ENCODE measurements at regions not wholly inside any gene's neighbourhood (a gene's known extent, or its start where the extent isn't known, plus 50 kb on each side); places are given as distances from the start of the nearest gene placed in this dataset.

DNA sequence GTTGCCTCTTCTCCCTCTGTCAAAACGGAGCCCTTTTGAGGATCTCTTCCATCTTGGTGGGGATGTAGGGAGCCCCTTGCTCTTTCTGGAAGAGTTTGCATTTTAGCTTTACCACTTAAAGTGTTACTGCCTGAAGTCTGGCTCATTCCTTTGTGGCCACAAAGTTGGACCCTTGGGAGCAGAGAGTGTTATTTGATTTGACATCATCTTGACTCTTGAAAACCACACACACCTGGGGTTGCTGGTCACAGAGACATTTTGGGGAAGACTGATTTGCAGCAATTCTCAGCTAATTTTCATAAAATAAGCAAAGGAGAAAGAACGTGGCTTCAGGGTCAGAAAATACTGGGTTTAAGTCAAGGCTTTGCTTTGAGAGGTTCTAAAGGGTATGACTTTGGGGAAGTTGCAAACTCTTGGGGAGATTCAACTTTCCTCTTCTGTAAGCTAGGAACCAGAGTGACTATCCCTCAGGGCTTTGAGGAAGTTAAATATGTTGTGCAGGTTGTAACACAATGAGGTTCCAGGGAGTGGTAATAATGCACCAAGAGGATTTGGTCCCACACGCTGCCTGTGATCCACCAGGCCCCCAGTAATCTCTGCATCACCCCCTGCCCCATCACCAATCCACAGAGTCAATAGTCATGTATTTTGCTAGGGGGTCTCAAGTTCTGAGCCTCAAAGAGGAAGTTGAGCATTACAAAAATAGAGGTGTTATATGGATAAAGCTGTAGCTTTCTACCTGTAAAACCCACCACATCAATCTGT, 141.6 kb upstream of the SLC24A3 start:
- Histone ChIP-seq H3K4me1 (no peaks in the 10 kb centered on the region), H3K27ac (no peak overlapping the region), H3K9me3 (peaks cover 0 to 5% of the 10 kb centered on the region in 2 donors), H3K4me3 (no peak overlapping the region), H3K27me3 (no peaks in the 10 kb centered on the region), H3K36me3 (no peaks in the 10 kb centered on the region)
- no peak for TF ChIP-seq CTCF (IDR thresholded peaks at IDR 0.05)
- TF ChIP-seq POLR2A (IDR thresholded peaks at IDR 0.05), result no peak
- no peak for TF ChIP-seq POLR2AphosphoS5 (IDR thresholded peaks at IDR 0.05)
- DNase-seq (ENCODE audit: low spot score in 2 of 2), result no peak
- intact Hi-C loops (cut with DNase I; ENCODE audit: low total_unique reads), result no loop called here

DNA sequence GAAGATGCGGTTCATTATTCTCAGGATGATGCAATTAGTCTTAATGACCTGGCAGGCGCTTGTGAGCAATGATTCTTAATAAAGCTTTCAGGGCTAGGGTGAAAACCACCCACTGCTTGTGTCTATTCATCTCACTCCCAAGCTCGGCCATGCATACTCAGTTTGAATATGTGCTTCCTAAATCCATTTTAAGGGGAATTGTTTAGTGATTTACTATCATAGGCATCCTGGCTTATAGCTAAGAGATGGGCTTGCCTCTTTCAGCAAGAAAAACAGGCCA, 141.1 kb upstream of the SLC24A3 start:
- H3K4me1 ChIP-seq, result no peaks in the 10 kb centered on the region
- H3K9me3 ChIP-seq, result peaks cover 0 to 5% of the 10 kb centered on the region in 2 donors
- DNase-seq (ENCODE audit: low spot score in 2 of 2), result no peak
- no peaks in the 10 kb centered on the region for H3K36me3 ChIP-seq
- no peak overlapping the region for H3K27ac ChIP-seq
- TF ChIP-seq POLR2AphosphoS5 (IDR thresholded peaks at IDR 0.05) (no peak), CTCF (IDR thresholded peaks at IDR 0.05) (no peak), POLR2A (IDR thresholded peaks at IDR 0.05) (no peak)
- no peak overlapping the region for H3K4me3 ChIP-seq
- intact Hi-C loops (cut with DNase I; ENCODE audit: low total_unique reads), result no loop called here
- no peaks in the 10 kb centered on the region for H3K27me3 ChIP-seq

DNA sequence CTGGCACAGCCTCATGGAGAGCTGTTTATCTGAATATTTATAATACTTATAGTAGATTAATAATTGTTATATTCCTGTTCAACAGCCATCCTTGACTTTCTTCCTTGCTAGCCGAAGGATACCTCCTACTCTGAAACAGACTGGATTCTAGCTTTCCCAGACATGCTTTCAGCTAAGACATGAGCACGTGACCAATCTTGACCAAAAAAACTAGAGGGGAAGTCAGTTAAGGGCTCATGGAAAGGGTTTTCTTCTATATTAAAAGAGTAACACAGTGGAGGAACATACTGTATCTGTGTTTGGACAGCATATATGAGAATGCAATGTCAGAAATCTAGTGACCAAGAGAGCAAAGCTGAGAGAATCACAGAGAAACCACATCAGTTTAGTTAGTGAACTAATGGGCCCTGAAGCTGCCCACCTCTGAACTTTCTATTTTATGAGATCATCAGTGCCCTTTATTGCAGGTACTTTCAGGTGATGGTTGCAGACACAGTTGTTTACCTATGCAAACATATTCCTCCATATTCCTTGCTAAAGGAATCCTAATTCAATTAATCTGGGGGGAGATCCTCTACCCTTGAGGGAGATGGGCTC, 140.4 kb upstream of the SLC24A3 start:
- Histone ChIP-seq H3K9me3 (peaks cover 0 to 1% of the 10 kb centered on the region in 2 donors), H3K4me1 (no peaks in the 10 kb centered on the region), H3K27me3 (no peaks in the 10 kb centered on the region), H3K27ac (no peak overlapping the region), H3K4me3 (no peak overlapping the region), H3K36me3 (no peaks in the 10 kb centered on the region)
- DNase-seq (ENCODE audit: low spot score in 2 of 2), result no peak
- intact Hi-C loops (cut with DNase I; ENCODE audit: low total_unique reads), result no loop called here
- TF ChIP-seq POLR2A (IDR thresholded peaks at IDR 0.05) (no peak), POLR2AphosphoS5 (IDR thresholded peaks at IDR 0.05) (no peak), CTCF (IDR thresholded peaks at IDR 0.05) (no peak)

GRCh38 chr20:19072988-19073387, 139.5 kb upstream of the SLC24A3 start:
- H3K36me3 ChIP-seq, result no peaks in the 10 kb centered on the region
- intact Hi-C loops (cut with DNase I; ENCODE audit: low total_unique reads), result no loop called here
- TF ChIP-seq POLR2AphosphoS5 (IDR thresholded peaks at IDR 0.05), result no peak
- H3K9me3 ChIP-seq, result no peaks in the 10 kb centered on the region
- H3K4me3 ChIP-seq, result no peak overlapping the region
- H3K27me3 ChIP-seq, result no peaks in the 10 kb centered on the region
- H3K27ac ChIP-seq, result no peak overlapping the region
- no peaks in the 10 kb centered on the region for H3K4me1 ChIP-seq
- DNase-seq (ENCODE audit: low spot score in 2 of 2), result no peak

DNA sequence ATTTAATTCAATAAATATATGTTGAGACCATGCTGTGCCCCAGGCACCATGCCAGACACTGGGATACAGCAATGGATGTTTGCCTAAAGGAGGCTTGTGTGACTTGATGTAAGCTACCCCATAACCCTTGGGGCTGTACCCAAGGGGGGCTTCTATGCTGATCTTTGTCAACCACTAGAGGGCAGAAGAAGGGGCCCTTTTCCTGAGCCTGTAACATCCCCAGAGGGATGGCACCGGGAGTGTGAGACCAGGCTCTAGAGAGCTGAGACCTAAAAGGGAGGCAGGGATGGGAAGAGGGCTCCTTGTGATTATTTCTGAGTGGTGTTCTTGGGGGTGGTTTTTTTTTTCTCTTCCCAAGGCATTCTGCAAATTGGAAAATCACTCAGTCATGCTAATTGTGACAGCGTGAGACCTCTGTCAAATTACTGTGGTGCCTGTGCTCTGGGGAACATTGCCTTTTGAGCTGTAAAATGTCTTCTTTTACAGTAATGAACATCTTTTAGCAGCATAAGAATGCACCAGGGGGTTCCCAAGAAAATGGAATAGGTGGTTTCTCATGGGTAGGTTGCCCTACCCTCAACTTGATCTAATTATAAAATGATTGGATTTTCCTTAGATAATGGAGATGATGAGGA, 138.7 kb upstream of the SLC24A3 start:
- intact Hi-C loops (cut with DNase I; ENCODE audit: low total_unique reads), result no loop called here
- no peaks in the 10 kb centered on the region for H3K9me3 ChIP-seq
- no peak overlapping the region for H3K27ac ChIP-seq
- H3K27me3 ChIP-seq, result no peaks in the 10 kb centered on the region
- no peaks in the 10 kb centered on the region for H3K4me1 ChIP-seq
- H3K4me3 ChIP-seq, result no peak overlapping the region
- no peaks in the 10 kb centered on the region for H3K36me3 ChIP-seq
- DNase-seq (ENCODE audit: low spot score in 2 of 2), result no peak
- TF ChIP-seq CTCF (IDR thresholded peaks at IDR 0.05), result no peak
- TF ChIP-seq POLR2AphosphoS5 (IDR thresholded peaks at IDR 0.05), result no peak
- TF ChIP-seq POLR2A (IDR thresholded peaks at IDR 0.05), result no peak

All from breast epithelium (tissue), 4 donors.